HG02943 (cell line): ENCODE measurements at regions not wholly inside any gene's neighbourhood (a gene's known extent, or its start where the extent isn't known, plus 50 kb on each side); places are given as distances from the start of the nearest gene placed in this dataset.

Experiments used
- ATAC-seq: cut with Tn5 transposase; IDR thresholded peaks from one replicate; pipeline ENCODE4 v1.9.1; 2021; ENCODE audit warnings: mild to moderate bottlenecking, low read depth, moderate library complexity; ENCODE audit not compliant: unreplicated experiment

DNA sequence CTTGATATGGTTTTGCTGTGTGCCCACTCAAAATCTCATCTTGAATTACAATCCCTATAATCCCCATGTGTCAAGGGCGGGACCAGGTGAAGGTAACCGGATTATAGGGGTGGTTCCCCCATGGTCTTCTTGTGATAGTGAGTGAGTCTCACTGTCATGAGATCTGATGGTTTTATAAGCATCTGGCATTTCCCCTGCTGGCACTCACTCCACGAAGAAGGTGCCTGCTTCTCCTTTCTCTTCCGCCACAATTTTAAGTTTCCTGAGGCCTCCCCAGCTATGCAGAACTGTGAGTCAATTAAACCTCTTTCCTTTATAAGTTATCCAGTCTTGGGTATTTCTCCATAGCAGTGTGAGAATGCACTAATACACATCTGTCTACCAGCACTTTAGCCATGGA is 109.5 kb upstream of the SDK1 start:
- no peak for ATAC-seq

DNA sequence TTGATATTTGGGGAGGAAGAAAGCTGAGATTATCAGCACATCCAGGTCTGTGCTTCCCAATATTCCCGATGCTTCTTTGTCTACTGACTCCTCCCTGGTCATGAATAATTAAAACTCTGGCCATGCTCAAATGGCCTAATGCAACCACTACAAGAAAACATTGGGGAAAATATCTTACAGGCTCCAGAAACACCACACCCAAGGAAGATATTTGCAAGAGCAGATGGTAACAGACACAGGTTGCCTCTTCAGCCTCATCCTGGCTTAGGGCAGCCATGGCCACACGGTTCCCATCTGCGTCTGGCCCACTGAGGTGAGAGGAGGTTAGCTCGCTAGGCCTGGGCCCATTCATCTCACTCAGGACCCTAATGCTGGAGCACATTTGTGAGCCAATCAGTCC is 108.4 kb upstream of the SDK1 start:
- ATAC-seq = no peak

- ATAC-seq = no peak
Measured at GRCh38 chr7:3193379-3194120, 107.5 kb upstream of the SDK1 start.

- ATAC-seq = no peak
Measured at GRCh38 chr7:3194501-3195141, 106.4 kb upstream of the SDK1 start.

GRCh38 chr7:3195160-3195559 is 105.9 kb upstream of the SDK1 start:
- ATAC-seq = no peak

DNA sequence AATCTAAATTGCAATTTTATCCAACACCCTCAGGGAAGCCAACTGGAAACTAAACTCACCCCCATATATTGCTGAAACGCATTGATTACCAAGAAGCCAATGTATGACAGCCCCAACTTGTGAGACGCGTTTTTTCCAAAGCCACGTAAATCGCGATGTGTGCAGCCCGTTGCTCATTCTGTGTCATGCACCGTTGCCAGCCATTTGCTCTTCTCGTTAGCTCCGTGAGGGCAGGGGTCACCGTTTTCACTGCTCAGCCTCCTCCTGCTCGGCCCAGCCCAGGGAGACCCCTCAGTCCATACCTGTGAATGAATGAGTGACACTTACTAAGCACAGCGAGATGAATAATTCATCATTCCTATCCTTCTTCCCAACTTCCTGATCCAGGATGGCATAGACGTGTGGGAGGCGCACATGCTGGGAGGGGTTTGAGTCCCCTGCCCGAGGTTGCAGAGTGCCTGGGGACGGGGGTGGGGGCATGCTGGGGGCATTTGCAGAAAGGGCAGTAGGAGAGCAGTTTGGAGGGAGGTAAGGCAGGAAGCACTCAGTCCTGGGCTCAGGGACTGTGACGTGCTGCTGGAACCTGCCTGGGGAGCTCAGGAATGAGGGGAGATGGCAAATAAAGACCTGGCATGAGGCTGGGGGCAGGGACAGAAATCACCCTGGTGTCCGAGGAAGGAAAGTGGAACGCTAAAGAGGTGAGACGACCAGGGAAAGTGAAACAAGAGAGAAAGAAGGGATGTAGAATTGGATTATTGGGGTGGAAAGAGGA is 104.2 kb upstream of the SDK1 start:
- no peak for ATAC-seq

GRCh38 chr7:3197567-3198213 is 103.4 kb upstream of the SDK1 start:
- ATAC-seq = no peak

GRCh38 chr7:3198316-3198715 is 102.7 kb upstream of the SDK1 start:
- no peak for ATAC-seq

GRCh38 chr7:3200504-3200903 is 100.5 kb upstream of the SDK1 start:
- ATAC-seq = no peak

GRCh38 chr7:3201306-3201705 is 99.7 kb upstream of the SDK1 start:
- no peak for ATAC-seq

GRCh38 chr7:3201937-3202710 is 98.9 kb upstream of the SDK1 start:
- no peak for ATAC-seq

- no peak for ATAC-seq
Measured at GRCh38 chr7:3204526-3204925, 96.5 kb upstream of the SDK1 start.

GRCh38 chr7:3206101-3206500 is 95.0 kb upstream of the SDK1 start:
- ATAC-seq = no peak

GRCh38 chr7:3206771-3207191 is 94.3 kb upstream of the SDK1 start:
- no peak for ATAC-seq

DNA sequence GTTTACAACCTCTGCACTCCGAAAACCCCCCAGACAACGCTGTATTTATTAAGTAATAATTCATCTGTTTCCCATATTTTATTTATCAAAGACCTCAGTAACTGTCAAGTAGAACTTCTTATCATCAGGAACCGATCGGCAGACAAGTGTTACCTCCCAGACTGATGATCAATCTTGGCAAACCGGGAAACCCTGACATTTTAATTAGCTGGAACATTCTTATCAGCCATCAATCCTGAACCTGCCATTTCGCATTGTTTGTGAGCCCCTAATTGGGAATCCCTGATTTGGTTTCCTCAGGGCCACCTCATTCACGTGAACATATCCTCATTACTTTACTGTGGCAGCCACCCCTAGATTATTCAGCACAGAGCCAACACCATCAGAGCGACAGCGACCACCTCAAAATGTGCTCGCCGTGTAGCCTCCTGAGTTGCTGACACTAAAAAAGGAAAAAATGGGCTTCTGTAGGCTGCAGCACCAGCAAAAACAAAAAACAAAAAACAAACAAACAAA is 93.6 kb upstream of the SDK1 start:
- no peak for ATAC-seq

- ATAC-seq = no peak
Measured at GRCh38 chr7:3210531-3210930, 90.5 kb upstream of the SDK1 start.

DNA sequence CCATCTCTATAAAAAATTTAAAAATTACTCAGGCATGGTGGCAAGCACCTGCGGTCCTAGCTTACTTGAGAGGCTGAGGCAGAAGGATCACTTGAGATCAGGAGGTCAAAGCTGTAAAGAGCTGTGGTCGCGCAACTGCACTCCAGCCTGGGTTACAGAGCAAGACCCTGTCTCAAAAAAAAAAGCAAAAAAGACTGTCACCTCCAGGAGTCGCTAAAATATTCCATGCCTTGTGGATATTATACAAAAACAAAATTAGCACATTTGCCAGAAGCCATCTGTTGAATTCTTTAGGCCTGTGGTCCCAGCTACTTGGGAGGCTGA is 87.0 kb upstream of the SDK1 start:
- ATAC-seq = no peak

DNA sequence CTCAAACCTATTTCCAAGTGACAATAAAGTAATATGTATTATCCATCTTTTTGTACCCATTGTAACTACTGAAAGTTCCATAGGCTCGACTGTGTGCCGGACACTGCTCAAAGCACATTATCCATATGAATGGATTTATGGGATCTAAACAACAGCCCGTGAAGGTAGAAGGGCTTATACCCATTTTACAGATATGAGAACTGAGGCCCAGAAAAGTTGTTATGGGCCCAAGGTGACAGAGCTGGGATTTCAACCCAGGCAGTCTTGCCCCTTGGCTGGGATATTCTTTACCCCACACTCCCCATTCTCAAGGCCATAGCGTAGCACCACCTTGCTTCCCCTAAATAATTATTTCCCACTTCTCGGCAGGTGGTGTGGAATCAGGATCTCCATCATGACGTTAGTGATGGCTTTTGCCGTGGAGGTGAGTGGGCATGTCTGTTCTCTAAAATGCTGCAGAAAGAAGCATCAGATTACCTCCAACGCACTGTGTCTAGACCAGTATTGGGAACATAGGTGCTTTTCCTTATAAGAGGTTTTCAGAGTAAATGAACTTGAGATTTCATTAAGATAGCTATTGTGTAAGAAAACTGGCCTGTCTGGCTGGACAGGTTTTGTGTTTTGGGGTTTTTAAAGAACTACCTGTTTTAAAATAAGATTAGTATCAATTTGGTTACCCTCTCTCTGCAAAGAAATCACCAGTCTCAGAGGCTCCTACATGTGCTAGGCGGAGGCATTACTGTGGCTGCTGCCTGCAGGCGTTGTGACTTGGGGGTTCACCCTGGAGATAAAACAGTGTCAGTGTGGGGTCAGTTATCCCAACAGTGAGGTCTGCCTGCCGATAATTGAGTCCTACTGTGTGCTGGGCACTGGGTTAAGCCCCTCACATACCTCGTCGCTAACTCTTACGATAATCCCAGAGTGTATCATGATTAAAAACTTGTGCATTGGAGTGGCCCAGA is 85.1 kb upstream of the SDK1 start:
- ATAC-seq = no peak

DNA sequence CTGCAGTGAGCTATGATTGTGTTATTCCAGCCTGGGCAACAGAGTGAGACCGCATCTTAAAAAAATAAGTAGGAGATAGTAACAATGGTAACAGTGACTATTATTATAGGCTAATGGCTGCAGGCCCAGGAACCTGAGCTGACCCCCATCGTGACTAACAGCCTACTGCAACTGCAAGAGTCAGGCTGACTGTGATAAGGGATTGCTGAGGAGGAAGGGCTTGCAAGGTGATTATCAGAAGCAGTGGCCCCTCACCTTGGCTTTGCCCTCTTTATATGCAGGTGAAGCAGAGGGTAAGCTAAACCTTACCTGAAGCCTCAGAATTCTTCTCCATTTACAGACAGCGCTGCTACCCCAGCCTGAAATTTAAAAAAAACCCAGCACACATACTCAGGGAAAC is 83.9 kb upstream of the SDK1 start:
- no peak for ATAC-seq
